ENCODE measurements at regions not wholly inside any gene's neighbourhood (a gene's known extent, or its start where the extent isn't known, plus 50 kb on each side); places are given as distances from the start of the nearest gene placed in this dataset.

DNA sequence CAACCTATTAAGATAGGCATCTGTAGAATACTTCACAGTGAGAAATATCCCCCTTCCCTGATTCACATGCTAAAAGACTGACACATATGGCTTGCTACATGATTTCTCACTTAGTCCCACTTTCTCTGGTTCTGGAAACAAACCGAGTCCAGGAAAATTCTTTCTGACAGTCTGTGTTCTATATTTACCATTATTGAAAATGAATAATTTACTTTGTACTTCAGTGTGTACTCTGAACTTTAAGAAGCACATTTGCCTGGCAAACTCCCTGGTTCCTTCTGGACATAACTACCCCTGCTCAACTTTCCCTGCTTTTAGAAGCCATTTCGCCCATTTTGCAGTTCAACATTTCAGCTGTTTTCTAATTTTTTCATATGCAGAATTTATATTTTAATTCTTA is 53.6 kb downstream of the APCS start:
- no peak for DNase-seq (ENCODE audit: low spot score)
- no peaks in the 10 kb centered on the region for H3K36me3 ChIP-seq (ENCODE audit: insufficient read depth, low read length, poor library complexity, severe bottlenecking)
- ChIA-PET CTCF (no interaction called here), POLR2A (ENCODE audit: low non-redundant PET) (no interaction called here)
- H3K27me3 ChIP-seq (replicated peaks; ENCODE audit: insufficient read depth, low read depth, low read length, poor library complexity), result peaks cover 30% of the 10 kb centered on the region
- TF ChIP-seq, protein P1, sequence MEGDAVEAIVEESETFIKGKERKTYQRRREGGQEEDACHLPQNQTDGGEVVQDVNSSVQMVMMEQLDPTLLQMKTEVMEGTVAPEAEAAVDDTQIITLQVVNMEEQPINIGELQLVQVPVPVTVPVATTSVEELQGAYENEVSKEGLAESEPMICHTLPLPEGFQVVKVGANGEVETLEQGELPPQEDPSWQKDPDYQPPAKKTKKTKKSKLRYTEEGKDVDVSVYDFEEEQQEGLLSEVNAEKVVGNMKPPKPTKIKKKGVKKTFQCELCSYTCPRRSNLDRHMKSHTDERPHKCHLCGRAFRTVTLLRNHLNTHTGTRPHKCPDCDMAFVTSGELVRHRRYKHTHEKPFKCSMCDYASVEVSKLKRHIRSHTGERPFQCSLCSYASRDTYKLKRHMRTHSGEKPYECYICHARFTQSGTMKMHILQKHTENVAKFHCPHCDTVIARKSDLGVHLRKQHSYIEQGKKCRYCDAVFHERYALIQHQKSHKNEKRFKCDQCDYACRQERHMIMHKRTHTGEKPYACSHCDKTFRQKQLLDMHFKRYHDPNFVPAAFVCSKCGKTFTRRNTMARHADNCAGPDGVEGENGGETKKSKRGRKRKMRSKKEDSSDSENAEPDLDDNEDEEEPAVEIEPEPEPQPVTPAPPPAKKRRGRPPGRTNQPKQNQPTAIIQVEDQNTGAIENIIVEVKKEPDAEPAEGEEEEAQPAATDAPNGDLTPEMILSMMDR (conservative IDR thresholded peaks at IDR 0.05; ENCODE audit: low read depth, low read length), result no peak
- no peak for TF ChIP-seq EZH2 (IDR thresholded peaks at IDR 0.05; ENCODE audit: borderline replicate concordance, low read depth, low read length, poor library complexity, severe bottlenecking)
- no peak overlapping the region for H3K4me3 ChIP-seq (ENCODE audit: low read depth, low read length, poor library complexity, severe bottlenecking)
- BruUV-seq (replicated peaks), result no TSS peak
- no peaks in the 10 kb centered on the region for H3K4me1 ChIP-seq (ENCODE audit: insufficient read depth, low read length, poor library complexity, severe bottlenecking)
- no peaks in the 10 kb centered on the region for H3K9me3 ChIP-seq (ENCODE audit: low read depth, low read length, poor library complexity, severe bottlenecking)
- intact Hi-C loops (cut with micrococcal nuclease; ENCODE audit: unreplicated experiment), result no loop called here
- H3K27ac ChIP-seq (ENCODE audit: low read depth, low read length, poor library complexity, severe bottlenecking), result no peak overlapping the region

DNA sequence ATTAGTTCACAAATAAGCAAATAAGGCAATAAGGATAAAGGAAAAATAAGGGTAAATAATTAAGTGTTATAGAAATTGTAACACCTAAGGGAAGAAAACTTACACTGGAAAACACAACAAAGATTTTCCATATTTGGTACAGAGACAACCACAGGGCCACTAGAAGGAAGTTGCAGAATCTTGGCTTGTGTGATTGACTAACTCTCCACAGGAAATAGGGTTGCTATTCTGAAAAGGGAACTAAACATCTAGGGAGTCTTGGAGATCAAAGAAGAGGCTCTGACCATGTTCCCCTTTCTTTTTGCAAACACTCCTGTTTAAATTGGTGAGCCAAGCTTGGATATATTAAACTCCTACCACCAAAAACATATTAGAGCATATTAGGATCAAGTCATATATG is 59.1 kb downstream of the APCS start:
- no TSS peak for BruUV-seq (replicated peaks)
- H3K27me3 ChIP-seq (replicated peaks; ENCODE audit: insufficient read depth, low read depth, low read length, poor library complexity), result peaks cover 12% of the 10 kb centered on the region
- no peaks in the 10 kb centered on the region for H3K4me1 ChIP-seq (ENCODE audit: insufficient read depth, low read length, poor library complexity, severe bottlenecking)
- intact Hi-C loops (cut with micrococcal nuclease; ENCODE audit: unreplicated experiment), result no loop called here
- CTCF ChIA-PET, result no interaction called here
- no peak overlapping the region for H3K4me3 ChIP-seq (ENCODE audit: low read depth, low read length, poor library complexity, severe bottlenecking)
- H3K9me3 ChIP-seq (ENCODE audit: low read depth, low read length, poor library complexity, severe bottlenecking), result no peaks in the 10 kb centered on the region
- POLR2A ChIA-PET (ENCODE audit: low non-redundant PET), result no interaction called here
- TF ChIP-seq, protein P1 (conservative IDR thresholded peaks at IDR 0.05; ENCODE audit: low read depth, low read length), result no peak
- TF ChIP-seq EZH2 (IDR thresholded peaks at IDR 0.05; ENCODE audit: borderline replicate concordance, low read depth, low read length, poor library complexity, severe bottlenecking), result no peak
- H3K27ac ChIP-seq (ENCODE audit: low read depth, low read length, poor library complexity, severe bottlenecking), result no peak overlapping the region
- H3K36me3 ChIP-seq (ENCODE audit: insufficient read depth, low read length, poor library complexity, severe bottlenecking), result no peaks in the 10 kb centered on the region
- no peak for DNase-seq (ENCODE audit: low spot score)

DNA sequence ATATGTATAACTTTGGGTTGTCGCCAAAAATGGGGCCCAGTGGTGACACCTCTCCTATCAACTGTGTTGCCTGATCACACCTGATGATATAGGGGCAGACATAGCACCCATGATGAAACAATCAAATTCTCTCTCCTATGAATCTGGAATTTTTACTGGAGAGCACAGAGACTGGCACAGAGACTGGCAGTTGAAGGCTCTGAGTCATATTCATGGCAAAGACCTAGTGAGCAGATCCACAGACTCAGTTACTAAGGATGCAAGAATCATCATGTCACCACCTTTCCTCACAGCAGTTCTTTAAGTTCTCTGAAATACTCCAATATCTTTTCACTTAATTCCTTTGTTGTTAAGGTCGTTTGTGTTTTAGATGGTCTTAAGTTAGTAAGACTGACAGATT is 60.0 kb downstream of the APCS start:
- ChIA-PET CTCF (no interaction called here), POLR2A (ENCODE audit: low non-redundant PET) (no interaction called here)
- H3K4me1 ChIP-seq (ENCODE audit: insufficient read depth, low read length, poor library complexity, severe bottlenecking), result no peaks in the 10 kb centered on the region
- no TSS peak for BruUV-seq (replicated peaks)
- H3K9me3 ChIP-seq (ENCODE audit: low read depth, low read length, poor library complexity, severe bottlenecking), result no peaks in the 10 kb centered on the region
- H3K27me3 ChIP-seq (replicated peaks; ENCODE audit: insufficient read depth, low read depth, low read length, poor library complexity), result peaks cover 13% of the 10 kb centered on the region
- H3K4me3 ChIP-seq (ENCODE audit: low read depth, low read length, poor library complexity, severe bottlenecking), result no peak overlapping the region
- TF ChIP-seq EZH2 (IDR thresholded peaks at IDR 0.05; ENCODE audit: borderline replicate concordance, low read depth, low read length, poor library complexity, severe bottlenecking), result no peak
- TF ChIP-seq, protein P1 (conservative IDR thresholded peaks at IDR 0.05; ENCODE audit: low read depth, low read length), result no peak
- H3K36me3 ChIP-seq (ENCODE audit: insufficient read depth, low read length, poor library complexity, severe bottlenecking), result no peaks in the 10 kb centered on the region
- DNase-seq (ENCODE audit: low spot score), result no peak
- H3K27ac ChIP-seq (ENCODE audit: low read depth, low read length, poor library complexity, severe bottlenecking), result no peak overlapping the region
- intact Hi-C loops (cut with micrococcal nuclease; ENCODE audit: unreplicated experiment), result no loop called here

Measured in A673 (cell line).